ENCODE measurements at regions not wholly inside any gene's neighbourhood (a gene's known extent, or its start where the extent isn't known, plus 50 kb on each side); places are given as distances from the start of the nearest gene placed in this dataset.

GRCh38 chr22:44403602-44404329 is 91.0 kb upstream of the SHISAL1 start:
- TF ChIP-seq CTCF (IDR thresholded peaks at IDR 0.05) (no peak), POLR2AphosphoS5 (IDR thresholded peaks at IDR 0.05) (no peak)
